OCI-M2 (cell line): ENCODE measurements at regions not wholly inside any gene's neighbourhood (a gene's known extent, or its start where the extent isn't known, plus 50 kb on each side); places are given as distances from the start of the nearest gene placed in this dataset.
A peak's percentile ranks its signal among the peaks of the same experiment; 100 is the strongest.
"Not testable (repeated sequence)": the region's sequence is repeated elsewhere in the genome, so short reads cannot be mapped to it uniquely, and the experiment has no call there.

Experiments
- DNase-seq: peaks from one replicate; lab custom pipeline; 2025; ENCODE audit not compliant: unreplicated experiment; lab: John Stamatoyannopoulos, UW

- no peak for DNase-seq
Observed at GRCh38 chr5:71771191-71771590, 52.1 kb downstream of the CARTPT start.

GRCh38 chr5:71778678-71779276 is 59.7 kb downstream of the CARTPT start:
- peak; percentile 1 for DNase-seq

GRCh38 chr5:71780597-71780996 is 61.5 kb downstream of the CARTPT start:
- DNase-seq = no peak

- DNase-seq = no peak
Observed at GRCh38 chr5:71782393-71782770, 63.3 kb downstream of the CARTPT start.

- DNase-seq = no peak
Observed at GRCh38 chr5:71782771-71783770, 64.0 kb downstream of the CARTPT start.

- DNase-seq = no peak
Observed at GRCh38 chr5:71783891-71784290, 64.8 kb downstream of the CARTPT start.

GRCh38 chr5:71786337-71787055 is 67.4 kb downstream of the CARTPT start:
- DNase-seq = no peak

GRCh38 chr5:71788794-71789193 is 69.7 kb downstream of the CARTPT start:
- no peak for DNase-seq

GRCh38 chr5:71789746-71790145 is 70.7 kb downstream of the CARTPT start:
- DNase-seq = no peak

GRCh38 chr5:71790433-71790832 is 71.4 kb downstream of the CARTPT start:
- no peak for DNase-seq

GRCh38 chr5:71792041-71792440 is 73.0 kb downstream of the CARTPT start:
- not testable (repeated sequence) for DNase-seq

- DNase-seq = no peak
Observed at GRCh38 chr5:71794061-71794695, 75.1 kb downstream of the CARTPT start.

GRCh38 chr5:71802673-71803072 is 83.6 kb downstream of the CARTPT start:
- DNase-seq = no peak

GRCh38 chr5:71806711-71807110 is 87.6 kb downstream of the CARTPT start:
- DNase-seq = no peak

- DNase-seq = no peak
Observed at GRCh38 chr5:71807909-71808308, 88.8 kb downstream of the CARTPT start.

GRCh38 chr5:71809446-71809845 is 90.4 kb downstream of the CARTPT start:
- DNase-seq = no peak

- no peak for DNase-seq
Observed at GRCh38 chr5:71810023-71810422, 90.9 kb downstream of the CARTPT start.

GRCh38 chr5:71810471-71811195 is 91.6 kb downstream of the CARTPT start:
- DNase-seq = no peak

- DNase-seq = no peak
Observed at GRCh38 chr5:71811779-71812178, 92.7 kb downstream of the CARTPT start.

- DNase-seq = no peak
Observed at GRCh38 chr5:71816307-71816706, 97.2 kb downstream of the CARTPT start.

GRCh38 chr5:71817891-71818290 is 98.8 kb downstream of the CARTPT start:
- DNase-seq = no peak
